ENCODE measurements at regions not wholly inside any gene's neighbourhood (a gene's known extent, or its start where the extent isn't known, plus 50 kb on each side); places are given as distances from the start of the nearest gene placed in this dataset.

- DNase-seq: peak; percentile 42
These were observed 183.1 kb upstream of the MC4R start for GRCh38 chr18:60555625-60556024.

- no peak for DNase-seq
These were observed 183.8 kb upstream of the MC4R start for GRCh38 chr18:60556326-60556725.

- no peak for DNase-seq
These were observed 187.5 kb upstream of the MC4R start for GRCh38 chr18:60560071-60560470.

- DNase-seq: no peak
These were observed 190.5 kb upstream of the MC4R start for GRCh38 chr18:60563082-60563481.

GRCh38 chr18:60568220-60568619 lies 195.6 kb upstream of the MC4R start:
- DNase-seq: no peak

GRCh38 chr18:60570172-60570571 lies 197.6 kb upstream of the MC4R start:
- DNase-seq: no peak

GRCh38 chr18:60577457-60577856 lies 204.9 kb upstream of the MC4R start:
- DNase-seq: no peak

GRCh38 chr18:60585670-60586069 lies 213.1 kb upstream of the MC4R start:
- DNase-seq: no peak

- no peak for DNase-seq
These were observed 220.7 kb upstream of the MC4R start for GRCh38 chr18:60593249-60593648.

GRCh38 chr18:60596928-60597327 lies 224.4 kb upstream of the MC4R start:
- no peak for DNase-seq

GRCh38 chr18:60599267-60599666 lies 226.7 kb upstream of the MC4R start:
- DNase-seq: no peak

- DNase-seq: no peak
These were observed 227.4 kb upstream of the MC4R start for GRCh38 chr18:60599995-60600394.

GRCh38 chr18:60601249-60601648 lies 228.7 kb upstream of the MC4R start:
- no peak for DNase-seq

- no peak for DNase-seq
These were observed 250.8 kb upstream of the MC4R start for GRCh38 chr18:60623331-60623730.

- no peak for DNase-seq
These were observed 251.6 kb upstream of the MC4R start for GRCh38 chr18:60624207-60624606.

- DNase-seq: no peak
These were observed 267.3 kb upstream of the MC4R start for GRCh38 chr18:60639836-60640235.

- no peak for DNase-seq
These were observed 270.4 kb upstream of the MC4R start for GRCh38 chr18:60643009-60643408.

GRCh38 chr18:60646725-60647124 lies 274.1 kb upstream of the MC4R start:
- DNase-seq: no peak

GRCh38 chr18:60649107-60649506 lies 276.5 kb upstream of the MC4R start:
- DNase-seq: peak; percentile 84

- peak; percentile 80 for DNase-seq
These were observed 277.4 kb upstream of the MC4R start for GRCh38 chr18:60649842-60650536.

GRCh38 chr18:60654298-60654697 lies 281.7 kb upstream of the MC4R start:
- no peak for DNase-seq

GRCh38 chr18:60656553-60656952 lies 284.0 kb upstream of the MC4R start:
- DNase-seq: no peak

GRCh38 chr18:60662491-60662890 lies 289.9 kb upstream of the MC4R start:
- no peak for DNase-seq

- DNase-seq: no peak
These were observed 290.8 kb upstream of the MC4R start for GRCh38 chr18:60663060-60663989.
